ENCODE measurements at regions not wholly inside any gene's neighbourhood (a gene's known extent, or its start where the extent isn't known, plus 50 kb on each side); places are given as distances from the start of the nearest gene placed in this dataset.

DNA sequence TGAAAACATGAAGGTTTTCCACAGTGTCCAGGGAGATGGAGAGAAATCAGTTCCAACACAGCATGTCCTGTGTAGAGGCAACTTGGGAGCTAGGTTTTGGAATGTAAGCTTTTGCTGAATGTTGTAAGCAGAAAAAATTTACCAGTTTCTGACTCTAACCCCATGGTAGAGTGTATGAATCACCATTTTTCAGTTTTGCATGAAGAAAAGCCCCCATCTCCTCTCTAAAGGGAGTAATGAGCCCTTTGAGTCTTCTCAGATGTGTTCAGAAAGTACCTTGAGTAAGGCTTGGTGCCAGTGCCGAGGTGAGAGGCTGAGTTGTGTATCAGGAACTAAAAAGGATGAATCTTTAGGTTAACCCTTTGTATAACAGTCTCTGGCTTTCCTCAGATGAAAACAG, 96.2 kb downstream of the ADRB2 start:
- no peaks in the 10 kb centered on the region for H3K9me3 Mint-ChIP-seq (ENCODE audit: insufficient read depth)
- H3K36me3 ChIP-seq (replicated peaks in 1 of 2; ENCODE audit: control extremely low read depth in 1 of 2, control insufficient read depth in 1 of 2, extremely low read depth in 1 of 2, insufficient read depth in 2 of 2, low read length in 1 of 2): no peaks in the 10 kb centered on the region

GRCh38 chr5:148923023-148923422, 96.6 kb downstream of the ADRB2 start:
- intact Hi-C loops (cut with micrococcal nuclease): no loop called here
- 83% methylated on average over 1 of the region's 1 CpG for WGBS (ENCODE audit: insufficient coverage)
- Histone ChIP-seq H3K9me3 (ENCODE audit: control extremely low read depth in 1 of 3, control insufficient read depth in 2 of 3, insufficient read depth in 1 of 3, low read length in 2 of 3) (no peaks in the 10 kb centered on the region), H3K27ac (ENCODE audit: low read length in 2 of 2) (no peak overlapping the region), H2AFZ (ENCODE audit: insufficient read depth, low read depth, low read length, poor library complexity, severe bottlenecking) (no peak overlapping the region), H3K4me3 (ENCODE audit: control extremely low read depth in 1 of 5, extremely low read depth in 1 of 5, insufficient read depth in 1 of 5, low read depth in 2 of 5, low read length in 4 of 5) (no peak overlapping the region), H3K4me1 (ENCODE audit: control insufficient read depth in 2 of 2, insufficient read depth in 2 of 2, low read length in 2 of 2) (no peaks in the 10 kb centered on the region), H4K20me1 (ENCODE audit: control insufficient read depth, insufficient read depth, low read length, poor library complexity, severe bottlenecking) (no peaks in the 10 kb centered on the region), H3K79me2 (ENCODE audit: control insufficient read depth, insufficient read depth, low read length) (no peaks in the 10 kb centered on the region), H3K4me2 (replicated peaks; ENCODE audit: low read depth, low read length, poor library complexity, severe bottlenecking) (no peak overlapping the region), H3K27me3 (replicated peaks in 1 of 4; ENCODE audit: control extremely low read depth in 1 of 4, control insufficient read depth in 3 of 4, insufficient read depth in 4 of 4, low read length in 3 of 4) (peaks cover 0 to 6% (median 2%) of the 10 kb centered on the region in 4 experiments), H3K9ac (ENCODE audit: low read length) (no peak overlapping the region), H3K36me3 (replicated peaks in 1 of 2; ENCODE audit: control extremely low read depth in 1 of 2, control insufficient read depth in 1 of 2, extremely low read depth in 1 of 2, insufficient read depth in 2 of 2, low read length in 1 of 2) (no peaks in the 10 kb centered on the region)
- Mint-ChIP-seq H3K9me3 (ENCODE audit: insufficient read depth) (no peaks in the 10 kb centered on the region), H3K4me3 (no peak overlapping the region), H3K27me3 (peaks cover 34% of the 10 kb centered on the region), H3K27ac (no peak overlapping the region), H3K4me1 (peaks cover 5% of the 10 kb centered on the region)
- ChIA-PET CTCF (no interaction called here), POLR2A (no interaction called here)
- ATAC-seq (ENCODE audit: low read depth): no peak
- no peak for DNase-seq
- no peak for TF ChIP-seq EZH2 (IDR thresholded peaks at IDR 0.05; ENCODE audit: borderline replicate concordance, insufficient read depth, low read depth, low read length, poor library complexity, severe bottlenecking)
- no peak for TF ChIP-seq CTCF (IDR thresholded peaks at IDR 0.05)

More for the DNA sequence above, 96.2 kb downstream of the ADRB2 start:
- POLR2A ChIA-PET: no interaction called here
- ATAC-seq (ENCODE audit: low read depth): no peak
- H2AFZ ChIP-seq (ENCODE audit: insufficient read depth, low read depth, low read length, poor library complexity, severe bottlenecking): no peak overlapping the region
- H3K9ac ChIP-seq (ENCODE audit: low read length): no peak overlapping the region
- H3K9me3 ChIP-seq (ENCODE audit: control extremely low read depth in 1 of 3, control insufficient read depth in 2 of 3, insufficient read depth in 1 of 3, low read length in 2 of 3): no peaks in the 10 kb centered on the region
- CTCF ChIA-PET: interaction anchor here (1.0 kb wide), 1 partner anchor 36 kb away, joined by 3 read pairs; no protein-coding TSS in a partner anchor
- Mint-ChIP-seq H3K27ac (no peak overlapping the region), H3K27me3 (peaks cover 34% of the 10 kb centered on the region), H3K4me3 (no peak overlapping the region), H3K4me1 (peaks cover 5% of the 10 kb centered on the region)
- no peak overlapping the region for H3K4me3 ChIP-seq (ENCODE audit: control extremely low read depth in 1 of 5, extremely low read depth in 1 of 5, insufficient read depth in 1 of 5, low read depth in 2 of 5, low read length in 4 of 5)
- intact Hi-C loops (cut with micrococcal nuclease): no loop called here
- no peak for DNase-seq
- no peaks in the 10 kb centered on the region for H3K4me1 ChIP-seq (ENCODE audit: control insufficient read depth in 2 of 2, insufficient read depth in 2 of 2, low read length in 2 of 2)
- WGBS (ENCODE audit: insufficient coverage): no CpG with 5 or more reads among the region's 1 CpG
- no peak for TF ChIP-seq EZH2 (IDR thresholded peaks at IDR 0.05; ENCODE audit: borderline replicate concordance, insufficient read depth, low read depth, low read length, poor library complexity, severe bottlenecking)
- TF ChIP-seq CTCF (IDR thresholded peaks at IDR 0.05): no peak
- no peaks in the 10 kb centered on the region for H3K79me2 ChIP-seq (ENCODE audit: control insufficient read depth, insufficient read depth, low read length)
- no peak overlapping the region for H3K4me2 ChIP-seq (replicated peaks; ENCODE audit: low read depth, low read length, poor library complexity, severe bottlenecking)
- H4K20me1 ChIP-seq (ENCODE audit: control insufficient read depth, insufficient read depth, low read length, poor library complexity, severe bottlenecking): no peaks in the 10 kb centered on the region
- peaks cover 0 to 6% (median 2%) of the 10 kb centered on the region in 4 experiments for H3K27me3 ChIP-seq (replicated peaks in 1 of 4; ENCODE audit: control extremely low read depth in 1 of 4, control insufficient read depth in 3 of 4, insufficient read depth in 4 of 4, low read length in 3 of 4)
- H3K27ac ChIP-seq (ENCODE audit: low read length in 2 of 2): no peak overlapping the region

All from B cell (primary cell).